ENCODE measurements at regions not wholly inside any gene's neighbourhood (a gene's known extent, or its start where the extent isn't known, plus 50 kb on each side); places are given as distances from the start of the nearest gene placed in this dataset.

- Mint-ChIP-seq H3K9me3 (no peaks in the 10 kb centered on the region), H3K27me3 (ENCODE audit: insufficient read depth) (no peaks in the 10 kb centered on the region), H3K4me3 (no peak overlapping the region), H3K27ac (no peak overlapping the region), H3K4me1 (no peaks in the 10 kb centered on the region), H3K36me3 (ENCODE audit: low read depth) (no peaks in the 10 kb centered on the region)
- Histone ChIP-seq H3K36me3 (ENCODE audit: control insufficient read depth, insufficient read depth, low read length) (no peaks in the 10 kb centered on the region), H3K9me3 (ENCODE audit: control insufficient read depth, low read length) (no peaks in the 10 kb centered on the region), H3K4me1 (ENCODE audit: control insufficient read depth, insufficient read depth, low read length) (no peaks in the 10 kb centered on the region), H3K27ac (ENCODE audit: low read depth, low read length) (no peak overlapping the region), H3K4me3 (ENCODE audit: low read length) (no peak overlapping the region), H3K9ac (ENCODE audit: extremely low read depth, low read length, poor library complexity, severe bottlenecking) (no peak overlapping the region), H3K27me3 (ENCODE audit: control insufficient read depth, insufficient read depth, low read length, poor library complexity, severe bottlenecking) (no peaks in the 10 kb centered on the region)
- TF ChIP-seq, protein P1, sequence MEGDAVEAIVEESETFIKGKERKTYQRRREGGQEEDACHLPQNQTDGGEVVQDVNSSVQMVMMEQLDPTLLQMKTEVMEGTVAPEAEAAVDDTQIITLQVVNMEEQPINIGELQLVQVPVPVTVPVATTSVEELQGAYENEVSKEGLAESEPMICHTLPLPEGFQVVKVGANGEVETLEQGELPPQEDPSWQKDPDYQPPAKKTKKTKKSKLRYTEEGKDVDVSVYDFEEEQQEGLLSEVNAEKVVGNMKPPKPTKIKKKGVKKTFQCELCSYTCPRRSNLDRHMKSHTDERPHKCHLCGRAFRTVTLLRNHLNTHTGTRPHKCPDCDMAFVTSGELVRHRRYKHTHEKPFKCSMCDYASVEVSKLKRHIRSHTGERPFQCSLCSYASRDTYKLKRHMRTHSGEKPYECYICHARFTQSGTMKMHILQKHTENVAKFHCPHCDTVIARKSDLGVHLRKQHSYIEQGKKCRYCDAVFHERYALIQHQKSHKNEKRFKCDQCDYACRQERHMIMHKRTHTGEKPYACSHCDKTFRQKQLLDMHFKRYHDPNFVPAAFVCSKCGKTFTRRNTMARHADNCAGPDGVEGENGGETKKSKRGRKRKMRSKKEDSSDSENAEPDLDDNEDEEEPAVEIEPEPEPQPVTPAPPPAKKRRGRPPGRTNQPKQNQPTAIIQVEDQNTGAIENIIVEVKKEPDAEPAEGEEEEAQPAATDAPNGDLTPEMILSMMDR (conservative IDR thresholded peaks at IDR 0.05), result no peak
- DNase-seq, result no peak
- 78 to 81% methylated on average over 3 to 4 of the region's 4 CpGs for WGBS, 2 experiments (ENCODE audit: insufficient coverage in 1 of 2, insufficient read length in 1 of 2)
Measured at GRCh38 chr1:71303617-71304041, 222.8 kb upstream of the ZRANB2 start.

DNA sequence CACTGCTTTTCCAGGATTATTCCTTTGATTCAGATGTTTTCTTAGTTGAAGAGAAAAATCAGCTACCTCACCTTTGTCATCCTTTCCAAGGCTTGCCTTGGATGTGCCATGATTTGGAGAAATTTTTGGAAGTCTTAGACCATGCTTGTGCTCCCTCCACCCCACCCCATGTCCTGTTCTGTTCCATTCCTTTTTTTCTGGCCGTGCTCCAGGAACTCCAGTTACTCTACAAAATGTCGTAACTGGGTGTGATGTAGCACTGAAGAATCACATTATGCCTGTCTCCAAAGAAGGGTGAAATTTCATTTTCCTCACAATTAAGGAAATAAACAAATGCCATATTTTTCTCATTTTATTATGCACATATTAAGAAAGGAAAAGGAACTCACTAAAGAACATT lies 217.8 kb upstream of the ZRANB2 start:
- no peaks in the 10 kb centered on the region for H3K4me1 Mint-ChIP-seq
- no peak overlapping the region for H3K27ac Mint-ChIP-seq
- no peak for DNase-seq
- no peak overlapping the region for H3K4me3 ChIP-seq (ENCODE audit: low read length)
- no peaks in the 10 kb centered on the region for H3K27me3 ChIP-seq (ENCODE audit: control insufficient read depth, insufficient read depth, low read length, poor library complexity, severe bottlenecking)
- H3K4me1 ChIP-seq (ENCODE audit: control insufficient read depth, insufficient read depth, low read length), result peaks cover 6% of the 10 kb centered on the region
- H3K27ac ChIP-seq (ENCODE audit: low read depth, low read length), result no peak overlapping the region
- no peaks in the 10 kb centered on the region for H3K9me3 Mint-ChIP-seq
- no peak overlapping the region for H3K9ac ChIP-seq (ENCODE audit: extremely low read depth, low read length, poor library complexity, severe bottlenecking)
- WGBS, 2 experiments (ENCODE audit: insufficient coverage in 1 of 2, insufficient read length in 1 of 2), result 92% methylated on average over 2 of the region's 2 CpGs; no CpG with 5 or more reads in 1 of the 2 experiments
- no peaks in the 10 kb centered on the region for H3K27me3 Mint-ChIP-seq (ENCODE audit: insufficient read depth)
- H3K9me3 ChIP-seq (ENCODE audit: control insufficient read depth, low read length), result no peaks in the 10 kb centered on the region
- no peaks in the 10 kb centered on the region for H3K36me3 ChIP-seq (ENCODE audit: control insufficient read depth, insufficient read depth, low read length)
- H3K36me3 Mint-ChIP-seq (ENCODE audit: low read depth), result no peaks in the 10 kb centered on the region
- TF ChIP-seq, protein P1 (conservative IDR thresholded peaks at IDR 0.05), result no peak
- no peak overlapping the region for H3K4me3 Mint-ChIP-seq

DNA sequence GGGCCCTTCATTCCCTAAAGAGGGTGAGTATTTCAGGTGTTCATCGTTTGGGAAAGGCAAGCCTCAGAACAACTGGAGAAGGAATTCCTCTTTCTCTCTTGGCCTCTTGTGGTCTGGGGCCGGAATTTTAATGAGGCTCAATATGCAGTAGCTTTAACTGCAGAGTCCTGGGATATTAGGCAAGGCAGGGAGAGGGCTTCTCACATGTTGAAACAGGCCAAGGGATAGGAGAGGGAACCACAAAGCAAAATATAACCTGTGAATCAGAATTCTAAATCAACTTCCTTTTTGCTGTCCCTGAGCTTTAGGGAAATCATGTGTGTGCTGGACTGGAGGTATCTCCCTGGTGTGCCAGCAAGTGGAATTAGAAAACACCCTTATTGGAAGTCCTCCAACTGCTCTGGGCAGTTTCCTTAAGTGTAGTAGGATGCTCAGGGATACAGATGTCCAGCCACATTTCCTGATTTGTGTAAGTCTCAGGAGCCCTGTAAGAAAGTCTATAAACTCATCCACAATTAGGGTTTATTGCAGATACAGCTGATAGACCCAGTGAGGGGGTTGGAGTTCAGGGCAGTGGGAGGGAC lies 215.8 kb upstream of the ZRANB2 start:
- no peak overlapping the region for H3K9ac ChIP-seq (ENCODE audit: extremely low read depth, low read length, poor library complexity, severe bottlenecking)
- 66 to 80% methylated on average over 2 of the region's 2 CpGs for WGBS, 2 experiments (ENCODE audit: insufficient coverage in 1 of 2, insufficient read length in 1 of 2)
- no peaks in the 10 kb centered on the region for H3K27me3 Mint-ChIP-seq (ENCODE audit: insufficient read depth)
- no peaks in the 10 kb centered on the region for H3K27me3 ChIP-seq (ENCODE audit: control insufficient read depth, insufficient read depth, low read length, poor library complexity, severe bottlenecking)
- no peak overlapping the region for H3K27ac Mint-ChIP-seq
- H3K4me1 ChIP-seq (ENCODE audit: control insufficient read depth, insufficient read depth, low read length), result peaks cover 6% of the 10 kb centered on the region
- TF ChIP-seq, protein P1 (conservative IDR thresholded peaks at IDR 0.05), result no peak
- no peaks in the 10 kb centered on the region for H3K9me3 ChIP-seq (ENCODE audit: control insufficient read depth, low read length)
- no peaks in the 10 kb centered on the region for H3K4me1 Mint-ChIP-seq
- no peak overlapping the region for H3K27ac ChIP-seq (ENCODE audit: low read depth, low read length)
- DNase-seq, result no peak
- no peaks in the 10 kb centered on the region for H3K36me3 Mint-ChIP-seq (ENCODE audit: low read depth)
- no peak overlapping the region for H3K4me3 Mint-ChIP-seq
- H3K4me3 ChIP-seq (ENCODE audit: low read length), result no peak overlapping the region
- H3K36me3 ChIP-seq (ENCODE audit: control insufficient read depth, insufficient read depth, low read length), result no peaks in the 10 kb centered on the region
- peaks cover 3% of the 10 kb centered on the region for H3K9me3 Mint-ChIP-seq

Measured in endodermal cell (in vitro differentiated cells).